Dendritic cell treated with granulocyte-macrophage colony-stimulating factor and Interleukin-4, amounts not matched to agents 40 ng/mL and 50 ng/mL, for 4 days (primary cell): ENCODE measurements at regions not wholly inside any gene's neighbourhood (a gene's known extent, or its start where the extent isn't known, plus 50 kb on each side); places are given as distances from the start of the nearest gene placed in this dataset.
"Not testable (repeated sequence)": the region's sequence is repeated elsewhere in the genome, so short reads cannot be mapped to it uniquely, and the experiment has no call there.

Experiments used
- H3K27ac Mint-ChIP-seq: one replicate; pipeline ENCODE4 v1.8.0; 2022; ENCODE audit warnings: mild to moderate bottlenecking, mixed read lengths
- H3K27me3 Mint-ChIP-seq: one replicate; pipeline ENCODE4 v1.8.0; 2022; ENCODE audit warnings: mild to moderate bottlenecking, mixed read lengths
- H3K36me3 Mint-ChIP-seq: one replicate; pipeline ENCODE4 v1.8.0; 2022; ENCODE audit warnings: low read depth, mixed read lengths
- H3K4me1 Mint-ChIP-seq: one replicate; pipeline ENCODE4 v1.8.0; 2022; ENCODE audit warnings: low read depth, mixed read lengths
- H3K4me3 Mint-ChIP-seq: one replicate; pipeline ENCODE4 v1.8.0; 2022; ENCODE audit warnings: mild to moderate bottlenecking, moderate library complexity, mixed read lengths
- H3K9me3 Mint-ChIP-seq: one replicate; pipeline ENCODE4 v1.8.0; 2022; ENCODE audit warnings: mixed read lengths
- intact Hi-C: fragments of 100-400 bp; cut with micrococcal nuclease; formaldehyde crosslinking; loops from one replicate; pipeline ENCODE4 v1.15.0; 2022

DNA sequence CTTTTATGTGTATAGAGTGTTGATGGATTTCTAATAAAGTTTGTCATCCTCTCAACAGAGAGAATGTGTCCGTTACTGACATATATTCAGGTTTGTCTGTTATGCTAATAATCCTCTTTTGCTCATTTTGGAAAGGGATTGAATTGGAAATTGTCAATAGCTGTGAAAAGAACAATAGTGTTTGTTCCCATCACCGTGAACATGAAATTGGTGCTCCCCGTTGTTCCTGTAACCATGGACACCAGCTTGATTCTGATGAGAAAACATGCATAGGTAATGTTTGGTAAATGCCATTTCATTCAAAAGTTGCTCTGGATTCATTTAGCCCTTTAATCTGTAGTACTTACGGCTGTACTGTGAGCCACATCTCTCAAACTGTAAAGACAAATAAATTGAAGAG lies 707.0 kb upstream of the GOLIM4 start:
- H3K27me3 Mint-ChIP-seq: no peaks in the 10 kb centered on the region
- H3K36me3 Mint-ChIP-seq: no peaks in the 10 kb centered on the region
- no peaks in the 10 kb centered on the region for H3K9me3 Mint-ChIP-seq
- no peaks in the 10 kb centered on the region for H3K4me1 Mint-ChIP-seq
- intact Hi-C loops: no loop called here
- no peak overlapping the region for H3K27ac Mint-ChIP-seq
- no peak overlapping the region for H3K4me3 Mint-ChIP-seq

DNA sequence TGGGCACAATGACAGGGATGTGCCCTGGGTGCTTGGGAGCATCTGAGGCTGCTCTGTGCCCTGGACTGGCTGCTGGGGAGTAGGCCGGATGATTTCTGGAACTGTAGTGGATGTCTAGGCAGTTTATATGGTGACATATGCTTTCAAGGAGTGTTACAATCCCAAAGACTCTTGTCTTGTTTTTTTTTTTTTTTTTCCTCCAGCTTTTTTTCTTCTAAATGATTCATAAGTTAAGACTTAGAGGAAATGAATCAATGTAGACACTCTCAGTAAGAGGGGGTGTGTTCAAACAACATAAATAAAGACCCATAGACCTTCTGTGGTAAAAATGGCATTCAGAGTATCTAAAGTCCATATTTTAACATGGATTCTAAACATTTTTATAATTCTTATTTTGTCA lies 706.1 kb upstream of the GOLIM4 start:
- no peaks in the 10 kb centered on the region for H3K9me3 Mint-ChIP-seq
- no peaks in the 10 kb centered on the region for H3K4me1 Mint-ChIP-seq
- H3K36me3 Mint-ChIP-seq: no peaks in the 10 kb centered on the region
- H3K27ac Mint-ChIP-seq: no peak overlapping the region
- H3K4me3 Mint-ChIP-seq: no peak overlapping the region
- no peaks in the 10 kb centered on the region for H3K27me3 Mint-ChIP-seq
- intact Hi-C loops: no loop called here

GRCh38 chr3:168796339-168796738 lies 700.6 kb upstream of the GOLIM4 start:
- intact Hi-C loops: no loop called here
- Mint-ChIP-seq H3K4me3 (no peak overlapping the region), H3K27me3 (no peaks in the 10 kb centered on the region), H3K4me1 (no peaks in the 10 kb centered on the region), H3K36me3 (no peaks in the 10 kb centered on the region), H3K27ac (no peak overlapping the region), H3K9me3 (no peaks in the 10 kb centered on the region)

DNA sequence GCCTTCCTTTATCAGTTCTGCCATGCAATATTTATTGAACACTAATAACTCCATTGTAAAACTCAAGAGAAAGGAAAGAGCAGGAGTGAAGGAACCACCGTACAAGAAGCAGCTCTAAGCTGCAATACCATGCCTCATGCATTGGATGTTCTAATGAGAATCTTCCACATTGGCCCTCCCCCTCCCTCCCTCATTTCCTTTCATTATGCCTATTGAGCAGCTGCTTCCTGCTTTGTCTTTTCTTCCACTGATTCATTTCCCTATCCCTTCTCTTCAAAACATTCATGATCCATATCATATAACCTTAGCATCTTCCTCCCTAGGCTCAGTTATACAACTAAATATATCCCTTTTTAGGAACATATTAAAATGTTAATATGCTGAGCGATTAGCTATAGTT lies 698.7 kb upstream of the GOLIM4 start:
- Mint-ChIP-seq H3K9me3 (no peaks in the 10 kb centered on the region), H3K4me1 (no peaks in the 10 kb centered on the region), H3K27ac (no peak overlapping the region), H3K27me3 (no peaks in the 10 kb centered on the region), H3K4me3 (no peak overlapping the region), H3K36me3 (no peaks in the 10 kb centered on the region)
- intact Hi-C loops: no loop called here

DNA sequence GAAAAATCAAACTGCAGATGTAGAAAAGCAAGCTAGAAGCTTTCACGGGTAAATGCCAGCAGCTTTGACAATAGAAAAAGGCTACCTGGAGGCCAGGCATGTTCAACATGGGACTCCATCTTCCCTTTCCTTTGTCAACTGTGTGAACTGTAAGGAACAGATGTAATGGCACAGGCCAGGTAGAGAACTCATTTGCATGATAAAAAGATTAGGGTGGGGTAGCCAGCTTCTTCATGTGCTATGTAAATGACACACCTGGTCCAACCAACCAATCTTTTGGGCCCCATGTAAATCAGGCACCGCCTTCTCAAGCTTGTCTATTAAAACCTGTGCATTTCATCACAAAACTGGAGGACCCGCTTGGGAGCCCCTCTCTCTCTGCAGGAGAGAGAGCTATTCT lies 686.5 kb upstream of the GOLIM4 start:
- H3K36me3 Mint-ChIP-seq: no peaks in the 10 kb centered on the region
- peaks cover 41% of the 10 kb centered on the region for H3K9me3 Mint-ChIP-seq
- H3K4me1 Mint-ChIP-seq: no peaks in the 10 kb centered on the region
- H3K27ac Mint-ChIP-seq: no peak overlapping the region
- intact Hi-C loops: no loop called here
- no peak overlapping the region for H3K4me3 Mint-ChIP-seq
- H3K27me3 Mint-ChIP-seq: no peaks in the 10 kb centered on the region

DNA sequence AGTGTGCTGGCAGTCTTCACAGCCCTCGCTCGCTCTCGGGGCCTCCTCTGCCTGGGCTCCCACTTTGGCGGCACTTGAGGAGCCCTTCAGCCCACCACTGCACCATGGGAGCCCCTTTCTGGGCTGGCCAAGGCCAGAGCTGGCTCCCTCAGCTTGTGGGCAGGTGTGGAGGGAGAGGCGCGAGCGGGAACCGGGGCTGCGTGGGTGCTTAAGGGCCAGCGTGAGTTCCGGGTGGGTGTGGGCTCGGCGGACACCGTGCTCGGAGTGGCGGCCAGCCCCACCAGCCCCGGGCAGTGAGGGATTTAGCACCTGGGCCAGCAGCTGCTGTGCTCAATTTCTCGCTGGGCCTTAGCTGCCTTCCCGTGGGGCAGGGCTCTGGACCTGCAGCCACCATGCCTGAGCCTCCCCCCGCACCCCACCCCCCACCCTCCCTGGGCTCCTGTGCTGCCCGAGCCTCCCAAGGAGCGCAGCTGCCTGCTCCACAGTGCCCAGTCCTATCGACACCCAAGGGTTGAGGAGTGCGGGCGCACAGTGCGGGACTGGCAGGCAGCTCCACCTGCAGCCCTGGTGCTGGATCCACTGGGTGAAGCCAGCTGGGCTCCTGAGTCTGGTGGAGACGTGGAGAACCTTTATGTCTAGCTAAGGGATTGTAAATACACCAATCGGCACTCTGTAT lies 684.4 kb upstream of the GOLIM4 start:
- H3K4me1 Mint-ChIP-seq, H3K36me3 Mint-ChIP-seq: not testable (repeated sequence)
- H3K9me3 Mint-ChIP-seq: peaks cover 62% of the 10 kb centered on the region

GRCh38 chr3:168753724-168754123 lies 658.0 kb upstream of the GOLIM4 start:
- Mint-ChIP-seq H3K27ac (no peak overlapping the region), H3K9me3 (peaks cover 11% of the 10 kb centered on the region), H3K4me3 (no peak overlapping the region), H3K4me1 (no peaks in the 10 kb centered on the region), H3K36me3 (no peaks in the 10 kb centered on the region), H3K27me3 (no peaks in the 10 kb centered on the region)
- intact Hi-C loops: no loop called here

More for the DNA sequence above, 684.4 kb upstream of the GOLIM4 start:
- H3K4me3 Mint-ChIP-seq, H3K27ac Mint-ChIP-seq, intact Hi-C loops, H3K27me3 Mint-ChIP-seq: not testable (repeated sequence)

- Mint-ChIP-seq H3K27me3 (no peaks in the 10 kb centered on the region), H3K36me3 (no peaks in the 10 kb centered on the region), H3K9me3 (no peaks in the 10 kb centered on the region), H3K4me3 (no peak overlapping the region), H3K4me1 (no peaks in the 10 kb centered on the region), H3K27ac (no peak overlapping the region)
- intact Hi-C loops: no loop called here
These were observed 656.6 kb upstream of the GOLIM4 start for GRCh38 chr3:168752339-168752738.

DNA sequence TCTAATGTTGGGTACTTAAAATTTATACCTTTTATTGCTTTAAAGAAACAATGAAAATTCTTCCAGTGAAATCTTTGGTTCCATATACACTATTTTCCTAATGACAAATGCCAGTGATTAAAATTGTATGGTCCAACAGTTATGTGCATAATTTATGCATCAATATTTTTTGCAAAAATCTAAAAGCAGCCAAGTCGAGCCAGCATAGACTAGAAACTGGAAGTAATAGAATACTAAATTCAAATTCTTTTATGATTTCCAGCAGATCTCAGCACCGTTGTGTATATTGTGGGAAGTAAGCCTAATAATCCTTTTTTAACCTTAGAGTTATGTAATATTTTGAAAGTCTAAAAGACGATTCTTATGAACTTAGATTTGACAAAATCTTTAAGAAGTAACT lies 652.0 kb upstream of the GOLIM4 start:
- H3K4me3 Mint-ChIP-seq: no peak overlapping the region
- H3K36me3 Mint-ChIP-seq: no peaks in the 10 kb centered on the region
- H3K27me3 Mint-ChIP-seq: no peaks in the 10 kb centered on the region
- H3K9me3 Mint-ChIP-seq: peaks cover 22% of the 10 kb centered on the region
- intact Hi-C loops: no loop called here
- H3K27ac Mint-ChIP-seq: no peak overlapping the region
- no peaks in the 10 kb centered on the region for H3K4me1 Mint-ChIP-seq

GRCh38 chr3:168738527-168739325 lies 643.0 kb upstream of the GOLIM4 start:
- Mint-ChIP-seq H3K4me1 (no peaks in the 10 kb centered on the region), H3K4me3 (no peak overlapping the region), H3K27me3 (no peaks in the 10 kb centered on the region), H3K36me3 (no peaks in the 10 kb centered on the region), H3K9me3 (peaks cover 16% of the 10 kb centered on the region), H3K27ac (no peak overlapping the region)
- intact Hi-C loops: no loop called here

GRCh38 chr3:168736202-168736601 lies 640.5 kb upstream of the GOLIM4 start:
- no peaks in the 10 kb centered on the region for H3K4me1 Mint-ChIP-seq
- H3K27ac Mint-ChIP-seq: no peak overlapping the region
- H3K4me3 Mint-ChIP-seq: no peak overlapping the region
- H3K9me3 Mint-ChIP-seq: peaks cover 24% of the 10 kb centered on the region
- H3K27me3 Mint-ChIP-seq: no peaks in the 10 kb centered on the region
- intact Hi-C loops: no loop called here
- H3K36me3 Mint-ChIP-seq: no peaks in the 10 kb centered on the region

DNA sequence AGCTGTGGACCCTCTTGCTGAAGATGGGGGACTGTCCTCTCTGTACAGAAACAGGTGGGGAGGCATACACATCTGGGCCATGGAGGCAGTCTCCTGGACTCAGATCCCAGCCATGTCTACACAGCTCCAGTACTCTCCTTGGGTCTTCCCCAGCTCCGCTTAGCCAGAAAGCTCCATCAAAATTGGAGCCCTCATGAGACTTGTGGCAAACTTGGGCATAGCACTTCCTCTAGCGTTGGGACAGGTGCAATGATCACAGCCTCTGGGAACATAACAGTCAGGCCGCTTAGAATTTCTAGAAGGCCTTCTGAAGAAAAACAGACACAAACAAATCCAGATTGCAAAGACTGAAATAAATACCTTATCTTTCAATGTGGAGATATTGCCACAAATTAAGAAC lies 634.3 kb upstream of the GOLIM4 start:
- Mint-ChIP-seq H3K9me3 (peaks cover 35% of the 10 kb centered on the region), H3K4me1 (no peaks in the 10 kb centered on the region), H3K36me3 (no peaks in the 10 kb centered on the region), H3K4me3 (no peak overlapping the region), H3K27me3 (no peaks in the 10 kb centered on the region), H3K27ac (no peak overlapping the region)
- intact Hi-C loops: no loop called here

DNA sequence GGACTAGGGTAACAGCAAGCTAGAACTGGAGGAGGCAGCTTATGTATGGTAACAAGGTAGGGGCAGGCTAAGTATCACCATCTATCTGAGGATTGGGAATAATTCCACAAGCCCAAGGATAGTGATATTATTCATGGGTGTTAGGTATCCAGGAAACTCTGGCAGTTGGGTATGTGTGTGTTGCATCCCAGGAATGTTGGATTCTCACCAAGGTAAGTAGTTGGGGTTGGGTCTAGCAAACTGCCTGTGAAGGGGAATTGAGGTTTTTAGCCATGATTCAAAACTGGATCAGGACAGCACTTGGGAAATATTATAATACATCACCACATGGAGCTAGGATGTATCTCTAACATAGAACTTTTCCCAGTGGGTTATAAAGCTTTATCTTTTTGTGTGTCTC lies 626.4 kb upstream of the GOLIM4 start:
- no peak overlapping the region for H3K4me3 Mint-ChIP-seq
- no peak overlapping the region for H3K27ac Mint-ChIP-seq
- intact Hi-C loops: no loop called here

GRCh38 chr3:168714609-168715240 lies 619.0 kb upstream of the GOLIM4 start:
- intact Hi-C loops: no loop called here
- Mint-ChIP-seq H3K4me3 (no peak overlapping the region), H3K27me3 (no peaks in the 10 kb centered on the region), H3K9me3 (no peaks in the 10 kb centered on the region), H3K36me3 (no peaks in the 10 kb centered on the region), H3K4me1 (peaks cover 7% of the 10 kb centered on the region), H3K27ac (no peak overlapping the region)

More for the DNA sequence above, 626.4 kb upstream of the GOLIM4 start:
- H3K27me3 Mint-ChIP-seq: no peaks in the 10 kb centered on the region
- H3K9me3 Mint-ChIP-seq: peaks cover 12% of the 10 kb centered on the region
- H3K36me3 Mint-ChIP-seq: no peaks in the 10 kb centered on the region
- no peaks in the 10 kb centered on the region for H3K4me1 Mint-ChIP-seq
